ENCODE measurements at regions not wholly inside any gene's neighbourhood (a gene's known extent, or its start where the extent isn't known, plus 50 kb on each side); places are given as distances from the start of the nearest gene placed in this dataset.

GRCh38 chr18:46310258-46310657, 206.1 kb downstream of the HAUS1 start:
- TF ChIP-seq SIN3A (IDR thresholded peaks at IDR 0.05; ENCODE audit: borderline replicate concordance, insufficient read depth, low read length) (no peak), FOXP2 (optimal IDR thresholded peaks at IDR 0.05; ENCODE audit: borderline replicate concordance, extremely low read depth, extremely low read length, insufficient read depth) (no peak), POLR2AphosphoS5 (IDR thresholded peaks at IDR 0.05; ENCODE audit: low read depth, low read length) (no peak), REST (IDR thresholded peaks at IDR 0.05; ENCODE audit: insufficient read depth in 1 of 2, low read depth in 2 of 2, low read length in 2 of 2) (no peak), TAF1 (IDR thresholded peaks at IDR 0.05; ENCODE audit: borderline replicate concordance, insufficient read depth, low read length) (no peak)

GRCh38 chr18:46310675-46311345, 206.6 kb downstream of the HAUS1 start:
- TF ChIP-seq POLR2AphosphoS5 (IDR thresholded peaks at IDR 0.05; ENCODE audit: low read depth, low read length) (no peak), SIN3A (IDR thresholded peaks at IDR 0.05; ENCODE audit: borderline replicate concordance, insufficient read depth, low read length) (no peak), TAF1 (IDR thresholded peaks at IDR 0.05; ENCODE audit: borderline replicate concordance, insufficient read depth, low read length) (no peak), FOXP2 (optimal IDR thresholded peaks at IDR 0.05; ENCODE audit: borderline replicate concordance, extremely low read depth, extremely low read length, insufficient read depth) (no peak), REST (IDR thresholded peaks at IDR 0.05; ENCODE audit: insufficient read depth in 1 of 2, low read depth in 2 of 2, low read length in 2 of 2) (no peak)

GRCh38 chr18:46311491-46311890, 207.3 kb downstream of the HAUS1 start:
- TF ChIP-seq SIN3A (IDR thresholded peaks at IDR 0.05; ENCODE audit: borderline replicate concordance, insufficient read depth, low read length) (no peak), FOXP2 (optimal IDR thresholded peaks at IDR 0.05; ENCODE audit: borderline replicate concordance, extremely low read depth, extremely low read length, insufficient read depth) (no peak), TAF1 (IDR thresholded peaks at IDR 0.05; ENCODE audit: borderline replicate concordance, insufficient read depth, low read length) (no peak)

GRCh38 chr18:46312221-46312620, 208.0 kb downstream of the HAUS1 start:
- TF ChIP-seq POLR2AphosphoS5 (IDR thresholded peaks at IDR 0.05; ENCODE audit: low read depth, low read length): no peak
- TF ChIP-seq FOXP2 (optimal IDR thresholded peaks at IDR 0.05; ENCODE audit: borderline replicate concordance, extremely low read depth, extremely low read length, insufficient read depth): no peak
- TF ChIP-seq SIN3A (IDR thresholded peaks at IDR 0.05; ENCODE audit: borderline replicate concordance, insufficient read depth, low read length): no peak
- TF ChIP-seq TAF1 (IDR thresholded peaks at IDR 0.05; ENCODE audit: borderline replicate concordance, insufficient read depth, low read length): no peak
- no peak for TF ChIP-seq REST (IDR thresholded peaks at IDR 0.05; ENCODE audit: insufficient read depth in 1 of 2, low read depth in 2 of 2, low read length in 2 of 2)

- TF ChIP-seq POLR2AphosphoS5 (IDR thresholded peaks at IDR 0.05; ENCODE audit: low read depth, low read length): no peak
- TF ChIP-seq REST (IDR thresholded peaks at IDR 0.05; ENCODE audit: insufficient read depth in 1 of 2, low read depth in 2 of 2, low read length in 2 of 2): no peak
- no peak for TF ChIP-seq TAF1 (IDR thresholded peaks at IDR 0.05; ENCODE audit: borderline replicate concordance, insufficient read depth, low read length)
- no peak for TF ChIP-seq FOXP2 (optimal IDR thresholded peaks at IDR 0.05; ENCODE audit: borderline replicate concordance, extremely low read depth, extremely low read length, insufficient read depth)
- no peak for TF ChIP-seq SIN3A (IDR thresholded peaks at IDR 0.05; ENCODE audit: borderline replicate concordance, insufficient read depth, low read length)
Measured at GRCh38 chr18:46313521-46313920, 209.3 kb downstream of the HAUS1 start.

All from PFSK-1 (cell line).